H9 (cell line): ENCODE measurements at regions not wholly inside any gene's neighbourhood (a gene's known extent, or its start where the extent isn't known, plus 50 kb on each side); places are given as distances from the start of the nearest gene placed in this dataset.

Source experiments
- DNase-seq: peaks from one replicate; pipeline ENCODE4 v3.0.0-alpha.2; 2017
- H2AFZ ChIP-seq: one replicate; pipeline ENCODE4 v1.6.1; 2013; ENCODE audit warnings: mild to moderate bottlenecking, low read length, control low read depth, moderate library complexity
- H2AK5ac ChIP-seq: 2 replicates; pipeline ENCODE4 v1.6.1; 2013; ENCODE audit warnings: low read length, control low read depth, mixed read lengths; ENCODE audit not compliant: insufficient read length
- H2BK120ac ChIP-seq: one replicate; pipeline ENCODE4 v1.6.1; 2013; ENCODE audit warnings: low read depth, mild to moderate bottlenecking, low read length, control low read depth, inconsistent platforms; ENCODE audit not compliant: poor library complexity, severe bottlenecking
- H2BK12ac ChIP-seq: 2 replicates; pipeline ENCODE4 v1.6.1; 2013; ENCODE audit warnings: low read length, control low read depth, mixed read lengths, low read depth; ENCODE audit not compliant: insufficient read length
- H2BK15ac ChIP-seq: 2 replicates; pipeline ENCODE4 v1.6.1; 2013; ENCODE audit warnings: low read depth, low read length, control low read depth
- H2BK20ac ChIP-seq: one replicate; pipeline ENCODE4 v1.6.1; 2013; ENCODE audit warnings: low read depth, mild to moderate bottlenecking, low read length, control low read depth, inconsistent platforms; ENCODE audit not compliant: poor library complexity, severe bottlenecking
- H2BK5ac ChIP-seq: 2 replicates; pipeline ENCODE4 v1.6.1; 2013; ENCODE audit warnings: low read length, control low read depth, mixed read lengths; ENCODE audit not compliant: insufficient read length
- H3K14ac ChIP-seq: 2 replicates; pipeline ENCODE4 v1.6.1; 2013; ENCODE audit warnings: low read length, control low read depth; ENCODE audit not compliant: insufficient read depth
- H3K18ac ChIP-seq: 2 replicates; pipeline ENCODE4 v1.6.1; 2013; ENCODE audit warnings: low read depth, mild to moderate bottlenecking, mixed read lengths, low read length, control low read depth; ENCODE audit not compliant: insufficient read length
- H3K23ac ChIP-seq: 2 replicates; pipeline ENCODE4 v1.6.1; 2013; ENCODE audit warnings: low read length, control low read depth, mixed read lengths, low read depth; ENCODE audit not compliant: insufficient read length
- H3K23me2 ChIP-seq: 2 replicates; pipeline ENCODE4 v1.6.1; 2013; ENCODE audit warnings: low read depth, mild to moderate bottlenecking, mixed read lengths, low read length, control low read depth; ENCODE audit not compliant: insufficient read length, poor library complexity, severe bottlenecking
- H3K27ac ChIP-seq: 2 replicates; pipeline ENCODE4 v1.5.1; 2013; ENCODE audit warnings: low read length, control low read depth, mixed read lengths, low read depth; ENCODE audit not compliant: insufficient read length
- H3K27me3 ChIP-seq: 2 replicates; pipeline ENCODE4 v1.6.1; 2013; ENCODE audit warnings: low read length, control low read depth, inconsistent platforms; ENCODE audit not compliant: insufficient read depth
- H3K4ac ChIP-seq: 2 replicates; pipeline ENCODE4 v1.6.1; 2013; ENCODE audit warnings: low read depth, mild to moderate bottlenecking, control low read depth, inconsistent platforms, low read length, moderate library complexity
- H3K4me1 ChIP-seq: 2 replicates; pipeline ENCODE4 v1.6.1; 2013; ENCODE audit warnings: low read length, control low read depth, inconsistent platforms; ENCODE audit not compliant: insufficient read depth
- H3K4me2 ChIP-seq: 2 replicates; pipeline ENCODE4 v1.6.1; 2013; ENCODE audit warnings: low read length, control low read depth, mixed read lengths; ENCODE audit not compliant: insufficient read length, insufficient read depth
- H3K56ac ChIP-seq: 2 replicates; pipeline ENCODE4 v1.6.1; 2013; ENCODE audit warnings: low read depth, mild to moderate bottlenecking, mixed read lengths, low read length, control low read depth; ENCODE audit not compliant: insufficient read length
- H3K79me1 ChIP-seq: 2 replicates; pipeline ENCODE4 v1.6.1; 2013; ENCODE audit warnings: low read depth, mild to moderate bottlenecking, moderate library complexity, low read length, control low read depth, inconsistent platforms; ENCODE audit not compliant: insufficient read depth, poor library complexity, severe bottlenecking
- H3K79me2 ChIP-seq: 2 replicates; pipeline ENCODE4 v1.6.1; 2013; ENCODE audit warnings: low read length, control low read depth, inconsistent platforms; ENCODE audit not compliant: insufficient read depth
- H3K9ac ChIP-seq: 2 replicates; pipeline ENCODE4 v1.6.1; 2013; ENCODE audit warnings: low read length, control low read depth, mixed read lengths; ENCODE audit not compliant: insufficient read length; ENCODE audit errors: extremely low read depth
- H3K9me3 ChIP-seq: one replicate; pipeline ENCODE4 v1.6.1; 2013; ENCODE audit warnings: low read depth, low read length, inconsistent platforms; ENCODE audit not compliant: control insufficient read depth
- H3T11ph ChIP-seq: one replicate; pipeline ENCODE4 v1.6.1; 2013; ENCODE audit warnings: mild to moderate bottlenecking, low read length, control low read depth, inconsistent platforms
- H4K20me1 ChIP-seq: one replicate; pipeline ENCODE4 v1.6.1; 2013; ENCODE audit not compliant: control insufficient read depth, insufficient read length, insufficient read depth
- H4K5ac ChIP-seq: 2 replicates; pipeline ENCODE4 v1.6.1; 2013; ENCODE audit warnings: low read depth, mild to moderate bottlenecking, mixed read lengths, low read length, control low read depth; ENCODE audit not compliant: insufficient read length
- H4K8ac ChIP-seq: replicated peaks from 2 replicates; pipeline ENCODE4 v1.6.1; 2013; ENCODE audit warnings: low read length, control low read depth, mixed read lengths, low read depth; ENCODE audit not compliant: insufficient read length
- H4K91ac ChIP-seq: 2 replicates; pipeline ENCODE4 v1.6.1; 2013; ENCODE audit warnings: low read depth, mild to moderate bottlenecking, moderate library complexity, mixed read lengths, low read length, control low read depth; ENCODE audit not compliant: insufficient read length
- H3K27ac Mint-ChIP-seq, 3 experiments: 2 replicates in 2 of 3; 3 replicates in 1 of 3; pipeline ENCODE4 v1.8.0; 2020 to 2021; ENCODE audit warnings: mixed read lengths in 3 of 3, mild to moderate bottlenecking in 1 of 3, moderate library complexity in 1 of 3
- H3K27me3 Mint-ChIP-seq: 2 replicates; pipeline ENCODE4 v1.8.0; 2021; ENCODE audit warnings: low read depth, mild to moderate bottlenecking, moderate library complexity, mixed read lengths
- H3K36me3 Mint-ChIP-seq, 3 experiments: 2 replicates in 2 of 3; 3 replicates in 1 of 3; pipeline ENCODE4 v1.8.0; 2020 to 2021; ENCODE audit warnings: low read depth in 3 of 3, mixed read lengths in 3 of 3; ENCODE audit not compliant: insufficient read depth in 1 of 3
- H3K4me1 Mint-ChIP-seq, 2 experiments: 2 replicates each; pipeline ENCODE4 v1.8.0; 2020; ENCODE audit warnings: mixed read lengths in 2 of 2
- H3K4me3 Mint-ChIP-seq, 2 experiments: 2 replicates in 1 of 2; 3 replicates in 1 of 2; pipeline ENCODE4 v1.8.0; 2020 to 2021; ENCODE audit warnings: mild to moderate bottlenecking in 2 of 2, mixed read lengths in 2 of 2, moderate library complexity in 1 of 2
- H3K9me3 Mint-ChIP-seq, 2 experiments: 2 replicates in 1 of 2; 3 replicates in 1 of 2; pipeline ENCODE4 v1.8.0; 2020; ENCODE audit warnings: mild to moderate bottlenecking in 2 of 2, mixed read lengths in 2 of 2, moderate library complexity in 1 of 2
- CTCF ChIP-seq: fragments of 200-600 bp; sonication (generic); conservative IDR thresholded peaks from 3 replicates; pipeline ENCODE4 v1.8.0; 2021; ENCODE audit warnings: antibody characterized with exemption, mild to moderate bottlenecking
- WGBS: extraction: QIAGEN DNeasy Blood & Tissue Kit; methylation state at CpG from one replicate; pipeline ENCODE4 v1.1.7; 2013; ENCODE audit warnings: missing lambda C conversion rate, low lambda C conversion rate, mixed read lengths; ENCODE audit not compliant: insufficient read length; ENCODE audit errors: extremely low coverage; 5-methylcytosine and 5-hydroxymethylcytosine counted together

DNA sequence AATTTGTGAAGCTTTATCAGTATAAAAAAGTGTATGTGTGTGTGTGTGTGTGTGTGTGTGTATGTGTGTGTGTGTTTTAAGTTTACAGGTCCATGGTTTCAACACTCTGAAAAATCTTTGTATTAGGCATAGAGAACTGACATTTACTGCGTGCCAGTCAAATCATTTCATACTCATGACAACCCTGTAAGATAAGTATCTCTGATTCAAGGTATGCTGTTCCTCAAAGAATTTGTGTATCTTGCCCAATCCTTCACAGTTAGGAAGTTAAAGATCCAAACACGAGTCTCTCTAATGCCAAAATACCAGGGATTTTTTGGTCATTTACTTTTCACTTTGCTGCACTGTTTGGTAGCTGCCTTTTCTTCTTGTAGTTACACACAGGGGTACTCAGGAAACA, 1121.3 kb upstream of the AUTS2 start:
- no peak for DNase-seq
- H3K18ac ChIP-seq: no peak overlapping the region
- H3K79me2 ChIP-seq: no peaks in the 10 kb centered on the region
- H3K56ac ChIP-seq: no peak overlapping the region
- H3T11ph ChIP-seq: no peak overlapping the region
- no peaks in the 10 kb centered on the region for H3K4me1 ChIP-seq
- Mint-ChIP-seq H3K4me3 (no peak overlapping the region), H3K27me3 (no peaks in the 10 kb centered on the region), H3K4me1 (no peaks in the 10 kb centered on the region), H3K27ac (no peak overlapping the region), H3K36me3 (no peaks in the 10 kb centered on the region), H3K9me3 (peaks cover 0 to 3% of the 10 kb centered on the region in 2 experiments; a peak in 1 of 5 replicates)
- H3K9ac ChIP-seq: no peak overlapping the region
- H3K4ac ChIP-seq: no peak overlapping the region
- TF ChIP-seq CTCF: no peak
- H2AFZ ChIP-seq: no peak overlapping the region
- no peak overlapping the region for H2BK12ac ChIP-seq
- H2BK15ac ChIP-seq: no peak overlapping the region
- no peaks in the 10 kb centered on the region for H4K20me1 ChIP-seq
- no peak overlapping the region for H4K8ac ChIP-seq
- no peaks in the 10 kb centered on the region for H3K9me3 ChIP-seq
- no peak overlapping the region for H4K91ac ChIP-seq
- no peak overlapping the region for H2BK5ac ChIP-seq
- no peak overlapping the region for H2BK120ac ChIP-seq
- no peak overlapping the region for H2BK20ac ChIP-seq
- H3K27me3 ChIP-seq: no peaks in the 10 kb centered on the region
- no peak overlapping the region for H2AK5ac ChIP-seq
- H4K5ac ChIP-seq: no peak overlapping the region
- no CpG with 5 or more reads among the region's 2 CpGs for WGBS
- no peak overlapping the region for H3K4me2 ChIP-seq
- H3K23me2 ChIP-seq: no peaks in the 10 kb centered on the region
- no peak overlapping the region for H3K14ac ChIP-seq
- H3K27ac ChIP-seq: no peak overlapping the region
- H3K23ac ChIP-seq: no peak overlapping the region
- H3K79me1 ChIP-seq: no peaks in the 10 kb centered on the region
